ENCODE measurements at regions not wholly inside any gene's neighbourhood (a gene's known extent, or its start where the extent isn't known, plus 50 kb on each side); places are given as distances from the start of the nearest gene placed in this dataset.

GRCh38 chr2:181761175-181761574, 80.9 kb upstream of the NEUROD1 start:
- Mint-ChIP-seq H3K4me3 (no peak overlapping the region), H3K4me1 (no peaks in the 10 kb centered on the region), H3K9me3 (peaks cover 3% of the 10 kb centered on the region), H3K36me3 (no peaks in the 10 kb centered on the region), H3K27ac (no peak overlapping the region)
- DNase-seq (ENCODE audit: low spot score in 2 of 2) = no peak
- ATAC-seq = no peak

GRCh38 chr2:181762000-181762399, 81.7 kb upstream of the NEUROD1 start:
- no peak for DNase-seq (ENCODE audit: low spot score in 2 of 2)
- no peak for ATAC-seq
- Mint-ChIP-seq H3K27ac (no peak overlapping the region), H3K36me3 (no peaks in the 10 kb centered on the region), H3K9me3 (peaks cover 3% of the 10 kb centered on the region), H3K4me3 (no peak overlapping the region), H3K4me1 (no peaks in the 10 kb centered on the region)

GRCh38 chr2:181762848-181763247, 82.5 kb upstream of the NEUROD1 start:
- Mint-ChIP-seq H3K27ac (no peak overlapping the region), H3K4me3 (no peak overlapping the region), H3K9me3 (peaks cover 3% of the 10 kb centered on the region), H3K36me3 (no peaks in the 10 kb centered on the region), H3K4me1 (no peaks in the 10 kb centered on the region)
- ATAC-seq = no peak
- no peak for DNase-seq (ENCODE audit: low spot score in 2 of 2)

- ATAC-seq = no peak
- Mint-ChIP-seq H3K4me3 (no peak overlapping the region), H3K27ac (no peak overlapping the region), H3K36me3 (no peaks in the 10 kb centered on the region), H3K4me1 (no peaks in the 10 kb centered on the region), H3K9me3 (peaks cover 3% of the 10 kb centered on the region)
- DNase-seq (ENCODE audit: low spot score in 2 of 2) = no peak
These were observed 83.1 kb upstream of the NEUROD1 start for GRCh38 chr2:181763423-181763822.

- Mint-ChIP-seq H3K4me3 (no peak overlapping the region), H3K27ac (no peak overlapping the region), H3K4me1 (no peaks in the 10 kb centered on the region), H3K36me3 (no peaks in the 10 kb centered on the region), H3K9me3 (peaks cover 3% of the 10 kb centered on the region)
- ATAC-seq (no peak), DNase-seq (ENCODE audit: low spot score in 2 of 2) (no peak)
These were observed 84.0 kb upstream of the NEUROD1 start for GRCh38 chr2:181764095-181764963.

- H3K4me1 Mint-ChIP-seq = no peaks in the 10 kb centered on the region
- no peak overlapping the region for H3K27ac Mint-ChIP-seq
- H3K9me3 Mint-ChIP-seq = no peaks in the 10 kb centered on the region
- H3K4me3 Mint-ChIP-seq = no peak overlapping the region
- H3K36me3 Mint-ChIP-seq = no peaks in the 10 kb centered on the region
- ATAC-seq (no peak), DNase-seq (ENCODE audit: low spot score in 2 of 2) (no peak)
These were observed 85.8 kb upstream of the NEUROD1 start for GRCh38 chr2:181766129-181766528.

GRCh38 chr2:181770150-181770549, 89.8 kb upstream of the NEUROD1 start:
- no peaks in the 10 kb centered on the region for H3K36me3 Mint-ChIP-seq
- no peak overlapping the region for H3K4me3 Mint-ChIP-seq
- H3K9me3 Mint-ChIP-seq = no peaks in the 10 kb centered on the region
- no peak for DNase-seq (ENCODE audit: low spot score in 2 of 2)
- H3K27ac Mint-ChIP-seq = no peak overlapping the region
- no peaks in the 10 kb centered on the region for H3K4me1 Mint-ChIP-seq
- ATAC-seq = no peak

GRCh38 chr2:181771356-181771755, 91.0 kb upstream of the NEUROD1 start:
- Mint-ChIP-seq H3K4me1 (no peaks in the 10 kb centered on the region), H3K9me3 (no peaks in the 10 kb centered on the region), H3K4me3 (no peak overlapping the region), H3K27ac (no peak overlapping the region), H3K36me3 (no peaks in the 10 kb centered on the region)
- DNase-seq (ENCODE audit: low spot score in 2 of 2) = no peak
- no peak for ATAC-seq

GRCh38 chr2:181772334-181772733, 92.0 kb upstream of the NEUROD1 start:
- H3K9me3 Mint-ChIP-seq = no peaks in the 10 kb centered on the region
- H3K27ac Mint-ChIP-seq = no peak overlapping the region
- ATAC-seq (no peak), DNase-seq (ENCODE audit: low spot score in 2 of 2) (no peak)
- H3K4me1 Mint-ChIP-seq = no peaks in the 10 kb centered on the region
- no peaks in the 10 kb centered on the region for H3K36me3 Mint-ChIP-seq
- H3K4me3 Mint-ChIP-seq = no peak overlapping the region

- no peaks in the 10 kb centered on the region for H3K9me3 Mint-ChIP-seq
- no peak for ATAC-seq
- no peak for DNase-seq (ENCODE audit: low spot score in 2 of 2)
- H3K36me3 Mint-ChIP-seq = no peaks in the 10 kb centered on the region
- H3K4me1 Mint-ChIP-seq = no peaks in the 10 kb centered on the region
- H3K27ac Mint-ChIP-seq = no peak overlapping the region
- H3K4me3 Mint-ChIP-seq = no peak overlapping the region
These were observed 92.5 kb upstream of the NEUROD1 start for GRCh38 chr2:181772777-181773176.

GRCh38 chr2:181774685-181775084, 94.4 kb upstream of the NEUROD1 start:
- DNase-seq (ENCODE audit: low spot score in 2 of 2) = no peak
- H3K9me3 Mint-ChIP-seq = no peaks in the 10 kb centered on the region
- H3K27ac Mint-ChIP-seq = no peak overlapping the region
- ATAC-seq = no peak
- H3K36me3 Mint-ChIP-seq = no peaks in the 10 kb centered on the region
- H3K4me3 Mint-ChIP-seq = no peak overlapping the region
- no peaks in the 10 kb centered on the region for H3K4me1 Mint-ChIP-seq

- H3K27ac Mint-ChIP-seq = no peak overlapping the region
- no peaks in the 10 kb centered on the region for H3K9me3 Mint-ChIP-seq
- DNase-seq (ENCODE audit: low spot score in 2 of 2) (no peak), ATAC-seq (no peak)
- H3K4me3 Mint-ChIP-seq = no peak overlapping the region
- H3K4me1 Mint-ChIP-seq = no peaks in the 10 kb centered on the region
- H3K36me3 Mint-ChIP-seq = no peaks in the 10 kb centered on the region
These were observed 96.0 kb upstream of the NEUROD1 start for GRCh38 chr2:181776336-181776735.

GRCh38 chr2:181777734-181778133, 97.4 kb upstream of the NEUROD1 start:
- ATAC-seq = no peak
- H3K27ac Mint-ChIP-seq = no peak overlapping the region
- no peaks in the 10 kb centered on the region for H3K4me1 Mint-ChIP-seq
- no peak for DNase-seq (ENCODE audit: low spot score in 2 of 2)
- no peaks in the 10 kb centered on the region for H3K9me3 Mint-ChIP-seq
- no peak overlapping the region for H3K4me3 Mint-ChIP-seq
- H3K36me3 Mint-ChIP-seq = no peaks in the 10 kb centered on the region

GRCh38 chr2:181778621-181779201, 98.4 kb upstream of the NEUROD1 start:
- ATAC-seq (no peak), DNase-seq (ENCODE audit: low spot score in 2 of 2) (no peak)
- no peaks in the 10 kb centered on the region for H3K4me1 Mint-ChIP-seq
- H3K27ac Mint-ChIP-seq = no peak overlapping the region
- no peaks in the 10 kb centered on the region for H3K9me3 Mint-ChIP-seq
- H3K36me3 Mint-ChIP-seq = no peaks in the 10 kb centered on the region
- no peak overlapping the region for H3K4me3 Mint-ChIP-seq

GRCh38 chr2:181779288-181780021, 99.1 kb upstream of the NEUROD1 start:
- DNase-seq (ENCODE audit: low spot score in 2 of 2) = no peak
- Mint-ChIP-seq H3K9me3 (no peaks in the 10 kb centered on the region), H3K27ac (no peak overlapping the region), H3K4me1 (no peaks in the 10 kb centered on the region), H3K4me3 (no peak overlapping the region), H3K36me3 (no peaks in the 10 kb centered on the region)
- no peak for ATAC-seq
